ENCODE measurements at regions not wholly inside any gene's neighbourhood (a gene's known extent, or its start where the extent isn't known, plus 50 kb on each side); places are given as distances from the start of the nearest gene placed in this dataset.
"Not testable (repeated sequence)": the region's sequence is repeated elsewhere in the genome, so short reads cannot be mapped to it uniquely, and the experiment has no call there.

DNA sequence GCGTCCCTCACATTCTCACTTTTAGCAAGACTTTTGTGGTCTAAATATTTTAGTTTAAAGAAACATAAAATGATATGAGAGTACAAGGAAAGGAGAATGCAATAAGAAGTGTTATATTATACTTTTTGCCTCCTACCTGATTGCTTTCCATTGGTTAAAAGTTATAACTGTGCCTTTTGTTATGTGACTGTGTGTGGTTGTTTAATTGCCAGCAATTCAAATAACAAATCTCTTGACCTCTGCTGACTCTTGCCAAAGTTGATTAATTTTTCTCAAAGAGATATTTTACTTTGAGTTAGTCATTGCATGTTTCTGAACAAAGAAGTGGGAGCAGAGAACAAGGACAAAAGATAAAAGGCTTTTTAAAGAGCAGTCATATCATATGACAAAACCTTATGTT lies 599.5 kb downstream of the SUCLG1 start:
- Mint-ChIP-seq H3K4me1 (no peaks in the 10 kb centered on the region), H3K9me3 (no peaks in the 10 kb centered on the region), H3K27me3 (no peaks in the 10 kb centered on the region), H3K4me3 (no peak overlapping the region), H3K36me3 (no peaks in the 10 kb centered on the region), H3K27ac (no peak overlapping the region)
- no peak for DNase-seq
- ATAC-seq (ENCODE audit: low read depth): no peak
- POLR2A ChIA-PET: no interaction called here

DNA sequence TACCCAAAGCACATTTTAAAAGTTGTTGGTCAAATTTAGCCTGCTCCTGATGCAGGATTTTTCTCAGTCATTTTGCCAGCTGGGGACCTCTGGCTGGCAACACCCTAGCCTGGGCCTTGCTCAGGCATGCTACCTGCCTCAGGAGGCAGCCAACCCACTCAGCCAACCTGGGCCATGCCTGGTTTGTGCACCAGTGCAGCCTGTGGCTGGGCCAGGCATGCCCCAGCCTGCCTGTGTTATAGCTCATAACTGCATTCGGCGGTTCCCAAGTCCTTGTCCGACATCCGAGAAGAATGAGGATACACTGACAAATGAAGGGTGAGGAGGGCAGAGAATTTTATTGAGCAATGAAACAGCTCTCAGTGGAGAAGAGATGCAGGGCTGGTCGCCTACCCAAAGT lies 608.0 kb downstream of the SUCLG1 start:
- no peak for DNase-seq
- peaks cover 4% of the 10 kb centered on the region for H3K9me3 Mint-ChIP-seq
- H3K4me3 Mint-ChIP-seq: no peak overlapping the region
- no peaks in the 10 kb centered on the region for H3K4me1 Mint-ChIP-seq
- H3K27me3 Mint-ChIP-seq: no peaks in the 10 kb centered on the region
- no peaks in the 10 kb centered on the region for H3K36me3 Mint-ChIP-seq
- no peak for ATAC-seq (ENCODE audit: low read depth)
- no peak overlapping the region for H3K27ac Mint-ChIP-seq
- POLR2A ChIA-PET: no interaction called here

GRCh38 chr2:83850071-83850725 lies 608.9 kb downstream of the SUCLG1 start:
- Mint-ChIP-seq H3K27me3 (no peaks in the 10 kb centered on the region), H3K36me3 (no peaks in the 10 kb centered on the region), H3K9me3 (peaks cover 4% of the 10 kb centered on the region), H3K27ac (no peak overlapping the region), H3K4me3 (no peak overlapping the region), H3K4me1 (no peaks in the 10 kb centered on the region)
- ATAC-seq (ENCODE audit: low read depth) (no peak), DNase-seq (no peak)
- POLR2A ChIA-PET: no interaction called here

GRCh38 chr2:83844490-83844889 lies 614.6 kb downstream of the SUCLG1 start:
- DNase-seq (no peak), ATAC-seq (ENCODE audit: low read depth) (no peak)
- no peaks in the 10 kb centered on the region for H3K27me3 Mint-ChIP-seq
- H3K9me3 Mint-ChIP-seq: peaks cover 2% of the 10 kb centered on the region
- H3K36me3 Mint-ChIP-seq: no peaks in the 10 kb centered on the region
- no peak overlapping the region for H3K27ac Mint-ChIP-seq
- no peaks in the 10 kb centered on the region for H3K4me1 Mint-ChIP-seq
- H3K4me3 Mint-ChIP-seq: no peak overlapping the region
- POLR2A ChIA-PET: no interaction called here

- ATAC-seq (ENCODE audit: low read depth): no peak
- Mint-ChIP-seq H3K4me1 (no peaks in the 10 kb centered on the region), H3K27ac (no peak overlapping the region), H3K27me3 (no peaks in the 10 kb centered on the region), H3K36me3 (no peaks in the 10 kb centered on the region), H3K4me3 (no peak overlapping the region), H3K9me3 (no peaks in the 10 kb centered on the region)
- DNase-seq: no peak
- POLR2A ChIA-PET: no interaction called here
These were observed 616.7 kb downstream of the SUCLG1 start for GRCh38 chr2:83842421-83842820.

- POLR2A ChIA-PET: no interaction called here
These were observed 621.3 kb downstream of the SUCLG1 start for GRCh38 chr2:83837823-83838222.

GRCh38 chr2:83827618-83828017 lies 631.5 kb downstream of the SUCLG1 start:
- Mint-ChIP-seq H3K27ac (no peak overlapping the region), H3K27me3 (no peaks in the 10 kb centered on the region), H3K4me3 (no peak overlapping the region), H3K9me3 (no peaks in the 10 kb centered on the region), H3K36me3 (no peaks in the 10 kb centered on the region), H3K4me1 (no peaks in the 10 kb centered on the region)
- DNase-seq (no peak), ATAC-seq (ENCODE audit: low read depth) (no peak)
- POLR2A ChIA-PET: no interaction called here

More at GRCh38 chr2:83837823-83838222, 621.3 kb downstream of the SUCLG1 start:
- Mint-ChIP-seq H3K4me1 (no peaks in the 10 kb centered on the region), H3K27ac (no peak overlapping the region), H3K36me3 (no peaks in the 10 kb centered on the region), H3K27me3 (no peaks in the 10 kb centered on the region), H3K4me3 (no peak overlapping the region), H3K9me3 (peaks cover 2% of the 10 kb centered on the region)
- DNase-seq (no peak), ATAC-seq (ENCODE audit: low read depth) (no peak)

GRCh38 chr2:83826577-83826976 lies 632.5 kb downstream of the SUCLG1 start:
- Mint-ChIP-seq H3K9me3 (peaks cover 1% of the 10 kb centered on the region), H3K4me3 (no peak overlapping the region), H3K27ac (no peak overlapping the region), H3K4me1 (no peaks in the 10 kb centered on the region), H3K36me3 (no peaks in the 10 kb centered on the region), H3K27me3 (no peaks in the 10 kb centered on the region)
- ATAC-seq (ENCODE audit: low read depth): no peak
- DNase-seq: no peak
- POLR2A ChIA-PET: no interaction called here

DNA sequence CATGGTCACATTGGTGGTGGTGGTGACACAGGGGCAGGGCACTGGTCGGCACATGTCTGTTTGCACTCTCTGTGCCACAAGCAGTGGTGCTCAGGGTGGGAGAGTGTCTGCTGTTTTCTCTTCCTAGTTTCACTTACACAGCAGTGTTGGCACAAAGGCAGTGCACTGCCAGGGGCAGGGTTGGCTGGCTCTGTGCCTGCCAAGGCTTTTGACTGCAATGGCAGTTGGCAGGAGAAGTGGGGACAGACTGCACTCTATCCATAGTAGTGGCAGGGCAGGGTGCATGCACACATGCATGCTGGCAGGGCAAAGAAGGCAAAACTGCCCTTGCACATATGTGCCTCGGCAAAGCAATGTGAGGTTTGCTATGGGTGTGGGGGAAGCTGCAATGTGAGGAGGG lies 635.9 kb downstream of the SUCLG1 start:
- Mint-ChIP-seq H3K27ac (no peak overlapping the region), H3K4me3 (no peak overlapping the region), H3K9me3 (peaks cover 1% of the 10 kb centered on the region), H3K36me3 (no peaks in the 10 kb centered on the region), H3K4me1 (no peaks in the 10 kb centered on the region), H3K27me3 (no peaks in the 10 kb centered on the region)
- POLR2A ChIA-PET: no interaction called here
- DNase-seq (no peak), ATAC-seq (ENCODE audit: low read depth) (no peak)

GRCh38 chr2:83817511-83817910 lies 641.6 kb downstream of the SUCLG1 start:
- DNase-seq (no peak), ATAC-seq (ENCODE audit: low read depth) (no peak)
- Mint-ChIP-seq H3K27ac (no peak overlapping the region), H3K27me3 (no peaks in the 10 kb centered on the region), H3K4me1 (no peaks in the 10 kb centered on the region), H3K9me3 (peaks cover 1% of the 10 kb centered on the region), H3K36me3 (no peaks in the 10 kb centered on the region), H3K4me3 (no peak overlapping the region)
- POLR2A ChIA-PET: no interaction called here

GRCh38 chr2:83808878-83809277 lies 650.2 kb downstream of the SUCLG1 start:
- Mint-ChIP-seq H3K27ac (no peak overlapping the region), H3K27me3 (no peaks in the 10 kb centered on the region)

GRCh38 chr2:83802604-83803003 lies 656.5 kb downstream of the SUCLG1 start:
- Mint-ChIP-seq H3K9me3 (peaks cover 1% of the 10 kb centered on the region), H3K36me3 (no peaks in the 10 kb centered on the region), H3K27ac (no peak overlapping the region), H3K27me3 (no peaks in the 10 kb centered on the region), H3K4me3 (no peak overlapping the region), H3K4me1 (no peaks in the 10 kb centered on the region)
- no peak for ATAC-seq (ENCODE audit: low read depth)
- POLR2A ChIA-PET: no interaction called here
- DNase-seq: no peak

More at GRCh38 chr2:83808878-83809277, 650.2 kb downstream of the SUCLG1 start:
- Mint-ChIP-seq H3K4me3 (no peak overlapping the region), H3K36me3 (no peaks in the 10 kb centered on the region), H3K9me3 (peaks cover 1% of the 10 kb centered on the region), H3K4me1 (no peaks in the 10 kb centered on the region)
- POLR2A ChIA-PET: no interaction called here
- no peak for DNase-seq
- ATAC-seq (ENCODE audit: low read depth): no peak

DNA sequence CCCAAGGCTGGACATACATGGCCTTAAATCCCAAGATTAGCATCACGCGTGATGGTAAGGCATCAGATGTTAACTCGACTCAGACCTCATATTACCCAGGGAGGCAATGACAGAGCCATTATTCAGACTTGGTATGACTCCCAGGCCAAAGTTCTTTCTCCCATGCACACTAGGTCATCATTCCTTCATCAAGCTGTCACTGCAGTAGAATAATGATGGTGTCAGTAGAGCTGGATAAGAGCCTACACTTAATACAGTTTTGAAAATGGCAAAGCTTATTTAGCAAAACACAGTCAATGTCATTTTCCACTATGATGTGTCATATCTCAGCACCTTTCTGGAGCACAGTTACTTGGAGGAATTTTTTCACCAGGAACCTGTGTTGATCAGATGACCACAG lies 663.3 kb downstream of the SUCLG1 start:
- Mint-ChIP-seq H3K36me3 (no peaks in the 10 kb centered on the region), H3K9me3 (no peaks in the 10 kb centered on the region), H3K4me1 (no peaks in the 10 kb centered on the region), H3K4me3 (no peak overlapping the region), H3K27me3 (no peaks in the 10 kb centered on the region), H3K27ac (no peak overlapping the region)
- POLR2A ChIA-PET: no interaction called here
- ATAC-seq (ENCODE audit: low read depth): no peak
- DNase-seq: no peak

- H3K4me3 Mint-ChIP-seq; POLR2A ChIA-PET; H3K36me3 Mint-ChIP-seq; ATAC-seq (ENCODE audit: low read depth); H3K27ac Mint-ChIP-seq; H3K4me1 Mint-ChIP-seq; DNase-seq; H3K9me3 Mint-ChIP-seq; H3K27me3 Mint-ChIP-seq: not testable (repeated sequence)
These were observed 668.6 kb downstream of the SUCLG1 start for GRCh38 chr2:83790467-83790866.

GRCh38 chr2:83789674-83790073 lies 669.4 kb downstream of the SUCLG1 start:
- DNase-seq; ATAC-seq (ENCODE audit: low read depth); POLR2A ChIA-PET; H3K27me3 Mint-ChIP-seq; H3K9me3 Mint-ChIP-seq; H3K27ac Mint-ChIP-seq; H3K4me1 Mint-ChIP-seq; H3K36me3 Mint-ChIP-seq; H3K4me3 Mint-ChIP-seq: not testable (repeated sequence)

Measured in activated naive CD8-positive, alpha-beta T cell treated with anti-CD3 and anti-CD28 coated beads, Interleukin-2, amount 10 ng/mL, durations not matched to agents 7 days and 5 days (primary cell).